ENCODE measurements at regions not wholly inside any gene's neighbourhood (a gene's known extent, or its start where the extent isn't known, plus 50 kb on each side); places are given as distances from the start of the nearest gene placed in this dataset.

DNA sequence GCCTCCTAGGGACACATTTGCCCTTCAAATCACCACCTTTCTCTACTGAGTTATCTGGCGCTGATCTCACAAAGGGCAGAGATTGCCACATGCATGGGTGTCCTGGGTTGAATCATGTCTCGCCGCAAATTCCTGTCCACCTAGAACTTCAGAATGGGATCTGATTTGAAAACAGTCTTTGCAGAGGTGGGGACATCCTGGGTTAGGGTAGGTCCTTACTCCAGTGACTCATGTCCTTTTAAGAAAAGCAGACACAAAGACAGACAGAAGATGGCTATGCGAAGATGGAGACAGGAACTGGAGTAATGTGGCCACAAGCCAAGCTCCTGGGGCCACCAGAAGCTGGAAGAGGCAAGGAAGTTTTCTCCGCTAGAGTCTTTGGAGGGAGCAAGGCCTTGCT lies 197.4 kb upstream of the SMIM21 start:
- TF ChIP-seq POLR2A (IDR thresholded peaks at IDR 0.05; ENCODE audit: low read length) (no peak), GATA1 (IDR thresholded peaks at IDR 0.05; ENCODE audit: low read depth, low read length) (no peak)
